ENCODE measurements at regions not wholly inside any gene's neighbourhood (a gene's known extent, or its start where the extent isn't known, plus 50 kb on each side); places are given as distances from the start of the nearest gene placed in this dataset.

DNA sequence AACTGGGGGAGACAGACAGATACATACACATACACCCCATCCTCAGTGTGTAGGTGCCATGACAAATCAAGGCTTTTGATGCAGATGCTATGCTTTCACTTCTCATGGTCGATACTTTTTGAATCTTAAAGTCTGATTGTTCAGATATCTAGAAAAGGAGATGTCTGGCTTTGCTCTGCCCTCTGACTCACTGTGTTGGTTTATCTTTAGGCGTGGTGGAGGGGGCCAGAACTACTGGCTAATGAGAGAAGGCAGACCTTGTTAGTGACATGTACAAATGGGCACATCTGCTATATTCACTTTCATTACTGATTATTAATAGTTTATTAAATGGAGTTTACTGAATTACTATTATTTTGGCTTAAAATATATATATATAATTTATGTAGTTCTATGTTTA, 444.3 kb upstream of the RGS6 start:
- no peak for DNase-seq (ENCODE audit: low read depth)

DNA sequence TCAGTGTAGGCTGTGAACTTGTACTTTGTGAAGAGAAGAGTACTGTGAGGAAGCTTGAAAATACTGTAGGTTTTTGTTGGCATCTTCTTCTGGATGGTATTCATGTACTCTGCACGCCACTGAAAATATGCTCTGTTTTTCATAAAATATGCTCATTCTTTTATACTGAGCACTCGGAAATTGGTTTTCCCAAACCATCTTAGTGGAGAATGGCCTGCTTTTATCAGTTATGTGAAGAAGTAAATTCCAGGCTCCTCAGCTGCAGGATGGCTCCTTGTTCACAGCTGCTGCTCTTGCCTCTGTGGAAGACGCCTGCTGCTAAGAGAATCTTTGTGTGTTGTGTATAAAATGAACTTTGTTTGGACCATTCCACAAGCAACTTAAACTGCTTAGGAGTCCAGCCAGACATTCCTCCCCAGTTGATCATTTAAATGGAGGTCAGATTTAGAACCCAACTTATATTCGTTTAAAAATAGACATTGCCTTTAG, 443.5 kb upstream of the RGS6 start:
- peak; percentile 35 for DNase-seq (ENCODE audit: low read depth)

DNA sequence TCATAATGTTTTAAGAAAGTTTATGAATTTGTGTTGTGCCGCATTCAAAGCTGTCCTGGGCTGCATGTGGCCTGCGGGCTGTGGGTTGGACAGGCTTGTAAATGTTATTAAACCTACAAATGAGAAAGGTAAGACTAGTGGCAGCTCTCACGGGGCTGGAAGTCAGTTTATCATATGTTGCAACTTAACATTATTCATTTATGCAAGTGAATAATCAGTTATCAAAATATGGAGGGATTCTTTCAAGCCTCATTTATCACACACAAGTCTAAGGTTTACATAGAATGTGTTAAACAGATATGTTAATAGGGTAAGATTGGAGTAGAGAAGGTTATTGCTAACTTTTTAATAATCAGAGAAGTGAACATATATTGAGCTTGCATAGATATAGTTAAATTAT, 442.5 kb upstream of the RGS6 start:
- DNase-seq (ENCODE audit: low read depth) = no peak

DNA sequence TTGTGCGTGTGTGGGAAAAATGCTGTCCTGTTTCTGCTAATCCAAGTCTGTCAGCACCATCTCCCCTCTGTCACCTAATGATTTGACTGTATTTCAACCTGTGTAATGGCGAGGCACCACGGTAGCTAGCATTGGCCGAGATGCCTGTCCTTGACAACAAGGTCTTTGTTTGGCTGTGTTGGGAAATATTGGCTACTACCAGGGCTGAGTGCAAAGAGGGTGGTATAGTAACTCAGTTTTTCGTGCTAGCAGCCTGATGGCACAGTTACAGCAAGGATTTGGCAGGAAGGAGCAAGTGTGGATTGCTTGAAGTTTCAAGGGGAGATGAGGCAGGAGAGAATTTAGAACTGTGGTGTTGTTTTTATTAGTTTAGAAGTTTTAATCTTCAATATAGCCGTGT, 440.3 kb upstream of the RGS6 start:
- no peak for DNase-seq (ENCODE audit: low read depth)

DNA sequence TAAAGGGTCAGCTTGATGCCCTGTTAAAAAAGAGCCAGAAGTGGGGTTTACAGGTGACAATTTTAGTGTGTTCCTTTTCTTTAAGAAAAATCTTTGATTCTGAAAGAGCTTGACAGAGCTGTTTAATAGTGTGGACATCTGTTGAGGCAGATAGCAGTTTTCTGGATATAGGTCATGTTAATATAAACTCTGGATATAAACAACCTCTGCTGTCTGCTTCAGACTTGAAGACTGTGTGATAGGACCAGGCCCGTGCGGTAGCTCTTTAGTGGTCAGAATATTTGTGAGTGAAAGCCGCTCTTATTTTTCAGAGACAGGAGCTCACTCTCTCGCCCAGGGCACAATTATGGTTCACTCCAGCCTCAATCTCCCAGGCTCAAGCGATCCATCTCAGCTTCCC, 439.9 kb upstream of the RGS6 start:
- DNase-seq (ENCODE audit: low read depth) = no peak

DNA sequence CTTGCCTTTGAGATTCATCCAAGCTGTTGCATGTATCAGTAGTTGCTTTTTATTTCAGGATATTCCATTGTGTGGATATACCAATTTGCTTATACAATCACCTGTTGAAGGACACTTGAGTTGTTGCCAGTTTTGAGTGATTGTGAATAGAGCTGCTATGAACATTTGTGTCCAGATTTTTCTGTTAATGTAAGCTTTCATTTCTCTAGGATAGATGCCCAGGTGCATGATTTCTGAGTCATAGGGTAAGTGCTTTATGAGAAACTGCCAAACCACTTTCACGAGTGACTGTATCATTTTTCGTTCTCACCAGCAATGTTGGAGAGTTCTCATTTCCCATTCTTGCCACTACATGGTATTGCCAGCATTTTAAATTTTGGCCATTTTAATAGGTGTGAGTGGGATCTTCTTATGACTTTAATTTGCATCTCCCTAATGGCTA, 434.6 kb upstream of the RGS6 start:
- peak; percentile 22 for DNase-seq (ENCODE audit: low read depth)

DNA sequence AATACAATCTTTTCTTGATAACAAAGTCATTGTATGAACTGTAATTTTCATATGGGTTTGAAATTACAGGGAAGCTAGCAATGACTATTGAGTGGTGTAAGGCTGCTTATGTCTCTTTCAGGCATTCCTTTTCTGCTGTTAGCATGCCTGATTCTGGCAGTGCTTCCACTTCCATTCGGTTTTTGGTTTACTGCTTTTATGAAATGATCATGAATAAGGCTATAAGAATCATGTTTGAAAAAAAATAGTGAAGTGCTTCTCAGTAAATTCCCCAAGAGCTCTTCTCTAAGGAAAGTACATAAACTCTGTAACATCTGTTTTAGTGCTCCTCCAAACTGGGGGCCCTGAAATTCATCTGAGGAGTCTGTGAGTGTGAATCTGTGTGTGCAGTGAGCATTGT, 434.0 kb upstream of the RGS6 start:
- peak; percentile 23 for DNase-seq (ENCODE audit: low read depth)

DNA sequence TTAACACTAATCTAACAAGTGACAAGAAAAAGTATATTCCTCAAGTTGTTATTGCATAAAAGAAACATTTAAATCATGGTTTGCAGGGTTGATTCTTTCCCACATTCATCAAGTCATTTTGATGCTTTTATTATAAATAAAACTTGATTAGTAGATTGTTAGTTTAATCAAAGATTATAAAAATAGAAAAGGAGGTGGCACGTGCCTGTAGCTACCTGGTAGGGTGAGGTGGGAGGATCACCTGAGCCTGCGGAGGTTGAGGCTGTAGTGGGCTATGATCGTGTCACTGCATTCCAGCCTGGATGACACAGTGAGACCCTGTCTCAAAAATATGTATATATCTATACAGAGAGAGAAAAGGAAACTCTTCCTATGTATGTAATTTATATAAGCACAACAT, 433.2 kb upstream of the RGS6 start:
- no peak for DNase-seq (ENCODE audit: low read depth)

DNA sequence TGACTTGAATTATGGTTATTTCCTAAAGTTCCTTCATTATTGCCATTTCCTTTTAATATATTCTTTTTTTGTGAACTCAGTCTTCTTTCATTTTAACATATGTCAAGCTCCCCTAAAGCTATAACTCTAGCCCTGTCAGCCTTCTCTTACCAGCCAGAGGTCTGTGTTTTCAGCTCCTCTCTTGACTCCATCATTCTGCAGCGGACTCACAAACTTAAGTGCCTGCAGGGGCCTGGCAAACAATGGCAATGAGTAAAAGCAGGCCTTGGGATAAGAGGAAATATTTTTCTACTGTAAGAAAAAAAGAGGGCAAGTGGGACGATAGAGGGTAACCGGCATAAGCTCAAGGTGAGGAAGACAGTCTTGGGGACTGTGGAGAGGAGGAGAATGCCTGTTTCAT, 424.5 kb upstream of the RGS6 start:
- no peak for DNase-seq (ENCODE audit: low read depth)

DNA sequence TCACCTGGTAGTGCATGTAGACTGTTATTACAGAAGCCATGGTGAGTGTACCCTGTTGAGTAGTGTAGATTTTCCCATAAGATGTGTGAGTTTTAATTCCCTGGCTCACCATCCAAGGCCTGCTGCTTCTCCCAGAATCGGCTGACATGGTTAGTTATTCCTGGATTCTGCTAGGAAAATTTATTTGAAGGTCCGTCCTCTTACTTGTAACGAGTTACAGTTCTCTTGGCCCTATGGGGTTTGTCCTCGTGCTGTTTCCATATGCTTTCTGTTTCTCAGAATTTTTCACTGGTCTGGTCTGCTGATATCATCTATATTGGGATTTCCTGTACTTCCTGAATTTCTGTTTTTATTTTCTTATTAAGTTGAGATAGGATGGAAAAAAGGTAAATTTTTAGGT, 423.3 kb upstream of the RGS6 start:
- no peak for DNase-seq (ENCODE audit: low read depth)

DNA sequence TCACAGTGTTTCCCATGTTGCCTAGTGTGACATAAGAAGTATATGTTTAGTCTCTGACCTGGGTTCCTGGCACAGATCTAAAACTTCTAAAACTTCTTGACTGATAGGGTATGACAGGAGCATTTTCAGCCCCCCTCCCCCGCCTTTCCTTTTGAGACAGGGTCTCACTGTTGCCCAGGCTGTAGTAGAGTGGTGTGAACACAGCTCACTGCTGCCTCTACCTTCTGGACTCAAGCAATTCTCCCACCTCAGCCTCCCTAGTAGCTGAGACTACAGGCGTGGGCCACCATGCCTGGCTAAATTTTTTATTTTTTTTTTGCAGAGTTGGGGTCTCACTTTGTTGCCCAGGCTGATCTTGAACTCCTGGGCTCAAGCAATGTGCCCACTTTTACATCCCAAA, 421.1 kb upstream of the RGS6 start:
- no peak for DNase-seq (ENCODE audit: low read depth)

DNA sequence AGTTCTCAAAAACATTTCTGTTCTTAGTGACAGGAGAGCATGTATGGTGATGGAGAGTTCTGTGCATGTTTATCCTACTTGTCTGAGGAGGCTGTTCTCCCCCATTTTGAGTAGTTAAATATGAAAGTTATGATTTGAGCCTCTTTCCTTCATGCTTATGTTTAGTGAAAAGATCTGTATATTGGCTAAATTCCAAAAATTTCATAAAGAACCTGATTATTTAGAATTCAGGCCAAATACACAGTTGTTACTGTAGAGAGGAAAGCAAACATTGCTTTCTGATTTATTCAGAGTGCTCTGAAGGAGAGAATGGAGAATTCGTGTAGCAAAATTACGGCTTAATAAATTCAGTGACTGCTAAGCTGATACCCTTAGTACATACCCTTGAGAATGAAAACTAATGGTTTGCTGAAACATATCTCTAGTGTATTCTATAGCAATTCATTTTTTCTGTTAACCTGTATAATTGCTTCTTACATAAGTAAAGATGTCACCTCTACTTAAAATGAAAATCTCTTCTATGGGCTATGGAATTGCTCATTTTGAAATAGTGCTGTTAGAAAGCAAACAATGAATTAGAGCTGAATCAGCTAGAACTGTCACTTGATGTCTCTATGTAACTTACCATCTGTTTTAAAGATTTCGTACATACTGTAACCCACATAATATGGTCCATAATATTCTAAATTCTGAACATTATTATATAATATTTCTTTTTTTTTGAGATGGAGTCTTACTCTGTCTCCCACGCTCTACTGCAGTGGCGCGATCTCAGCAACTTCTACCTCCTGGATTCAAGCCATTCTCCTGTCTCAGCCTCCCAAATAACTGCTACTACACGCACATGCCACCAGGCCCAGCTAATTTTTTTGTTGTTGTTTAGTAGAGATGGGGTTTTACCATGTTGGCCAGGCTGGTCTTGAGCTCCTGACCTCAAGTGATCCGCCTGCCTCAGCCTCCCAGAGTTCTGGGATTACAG, 417.0 kb upstream of the RGS6 start:
- no peak for DNase-seq (ENCODE audit: low read depth)

DNA sequence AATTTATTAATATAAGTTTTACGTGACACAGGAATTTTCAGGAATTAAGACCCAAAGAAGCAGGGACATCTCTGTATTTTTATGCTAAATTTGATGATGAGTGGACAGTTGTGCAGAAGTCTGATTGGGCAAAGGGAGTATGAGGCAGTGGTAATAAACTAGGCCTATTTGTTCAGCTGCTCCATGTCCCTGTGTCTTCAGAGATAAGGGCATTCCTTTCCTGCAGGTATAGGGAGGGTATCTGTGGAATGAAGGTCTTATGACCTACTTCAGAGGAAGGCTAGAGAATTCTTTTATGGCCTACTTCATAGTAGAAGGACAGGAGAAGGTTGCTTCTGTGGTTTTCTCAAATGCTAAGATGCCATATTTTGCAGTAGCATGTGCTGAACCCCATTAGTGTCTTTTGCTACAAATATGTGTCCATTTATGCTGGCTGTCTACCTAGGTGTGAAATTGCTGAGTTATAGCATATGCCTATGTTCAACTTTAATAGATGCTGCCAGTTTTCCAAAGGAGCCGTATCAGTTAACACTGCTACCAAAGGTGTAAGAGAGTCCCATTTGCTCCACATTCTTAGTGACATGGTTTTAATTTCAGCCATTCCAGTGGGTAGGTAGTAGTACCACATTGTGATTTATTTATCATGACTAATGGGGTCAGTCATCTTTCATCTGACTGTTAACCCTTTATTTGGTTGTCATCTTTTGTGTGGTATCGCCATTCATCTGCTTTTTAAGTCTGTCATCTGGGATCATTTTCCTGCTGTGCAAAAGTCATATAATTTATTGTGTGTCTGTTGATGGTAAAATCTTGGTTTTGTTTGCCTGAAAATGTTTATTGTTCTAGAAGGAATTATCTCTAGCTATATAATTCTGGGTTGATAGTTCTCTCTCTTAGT, 410.7 kb upstream of the RGS6 start:
- peak; percentile 10 for DNase-seq (ENCODE audit: low read depth)

DNA sequence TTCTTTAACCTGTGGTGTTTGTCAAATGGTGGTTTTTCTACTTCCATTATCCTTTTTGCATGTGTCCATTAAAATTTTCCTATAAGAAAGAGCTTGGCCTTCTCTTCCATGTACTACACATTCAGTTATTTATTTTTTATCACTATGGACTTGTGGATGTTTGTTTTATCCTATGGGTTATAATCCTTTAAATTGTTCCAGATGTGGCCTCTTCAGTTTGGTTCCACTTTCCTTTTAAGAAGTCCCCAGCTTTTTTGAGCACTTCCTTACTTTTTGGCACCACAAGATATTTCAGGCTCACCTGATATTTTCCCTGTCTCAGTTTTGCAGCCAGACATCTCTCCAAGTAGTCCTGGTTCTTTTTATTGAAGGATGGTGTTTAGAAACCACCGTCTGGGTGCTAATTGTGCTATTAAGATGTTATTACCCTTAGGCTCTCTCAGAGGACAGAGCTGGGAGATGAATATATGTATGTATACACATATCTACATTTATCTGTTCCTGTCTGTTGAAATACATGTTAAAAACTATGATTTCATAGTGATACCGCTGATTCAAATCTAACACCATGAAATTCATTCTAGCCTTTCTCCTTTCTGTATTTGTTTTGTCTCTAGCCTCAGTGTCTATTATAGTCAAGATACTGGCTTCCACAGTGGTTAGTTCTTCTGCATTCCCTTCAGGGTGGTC, 408.5 kb upstream of the RGS6 start:
- no peak for DNase-seq (ENCODE audit: low read depth)

DNA sequence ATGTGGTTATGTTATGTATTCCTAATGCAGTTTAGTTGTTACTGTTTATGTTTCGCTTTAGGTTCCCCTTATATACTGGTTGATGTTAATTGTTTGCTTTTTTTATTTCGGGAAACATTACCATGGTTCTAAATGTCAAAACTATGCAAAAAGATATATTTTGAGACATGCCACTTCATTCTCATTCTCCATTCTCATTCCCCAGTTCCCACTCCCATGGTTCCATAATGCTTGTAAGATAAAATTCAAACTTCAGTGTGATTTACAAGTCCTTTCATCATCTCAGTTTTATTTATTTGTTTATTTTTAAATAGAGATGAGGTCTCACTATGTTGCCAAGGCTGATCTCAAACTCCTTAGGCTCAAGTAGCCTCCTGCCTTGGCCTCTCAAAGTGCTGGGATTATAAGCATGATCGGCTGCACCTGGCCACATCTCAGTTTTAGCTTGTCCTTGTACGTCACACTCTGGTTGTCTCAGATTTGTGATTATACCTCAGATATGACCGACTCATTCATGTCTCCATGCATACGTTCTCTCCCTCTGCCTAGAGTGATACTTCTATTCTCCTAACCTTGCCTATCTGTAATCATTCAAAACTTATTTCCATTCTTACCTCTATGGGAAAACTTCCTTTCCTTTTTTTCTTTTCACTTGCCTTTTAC, 407.8 kb upstream of the RGS6 start:
- DNase-seq (ENCODE audit: low read depth) = no peak

DNA sequence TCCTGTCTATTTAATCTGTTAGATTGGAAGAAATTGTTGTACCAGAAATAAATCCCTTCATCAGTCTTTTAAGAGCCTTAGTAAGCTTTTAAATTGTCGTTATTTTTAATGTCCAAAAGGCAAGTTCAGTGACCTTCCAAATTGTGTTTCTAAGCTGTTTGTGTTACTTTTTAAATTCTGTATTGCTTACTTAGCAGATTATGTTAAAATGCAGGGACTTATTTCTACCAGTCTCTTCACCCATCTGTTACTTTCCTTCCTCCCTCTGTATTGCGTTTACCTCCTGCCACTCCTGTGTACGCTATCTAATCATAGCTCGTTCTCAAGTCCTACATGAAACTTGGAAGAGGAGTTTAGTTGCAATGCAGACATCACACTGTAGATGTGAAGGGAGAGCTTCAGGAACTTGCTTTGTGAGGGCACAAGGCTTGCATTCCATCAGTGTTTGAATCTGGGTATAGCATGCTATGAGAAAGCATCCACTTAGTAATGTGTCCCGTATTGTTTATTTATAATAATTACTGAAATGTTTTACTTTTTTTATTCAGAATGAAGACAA, 406.5 kb upstream of the RGS6 start:
- DNase-seq (ENCODE audit: low read depth) = no peak

DNA sequence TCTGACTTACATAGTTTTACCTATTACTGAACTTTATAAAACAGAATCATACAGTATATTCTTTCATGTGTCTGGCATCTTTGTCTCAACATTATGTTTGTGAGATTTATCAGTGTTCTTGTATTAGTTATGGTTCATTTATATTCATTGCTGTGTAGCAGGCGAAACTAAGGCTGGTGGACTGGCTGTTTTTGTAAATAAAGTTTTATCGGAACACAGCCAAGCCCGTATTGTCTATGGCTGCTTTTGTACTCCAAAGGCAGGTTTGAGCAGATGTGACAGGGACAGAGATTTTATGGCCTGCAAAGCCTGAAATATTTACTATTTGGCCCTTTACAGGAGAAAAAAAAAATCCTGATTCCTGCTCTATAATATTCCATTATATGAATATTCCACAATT, 405.8 kb upstream of the RGS6 start:
- no peak for DNase-seq (ENCODE audit: low read depth)

DNA sequence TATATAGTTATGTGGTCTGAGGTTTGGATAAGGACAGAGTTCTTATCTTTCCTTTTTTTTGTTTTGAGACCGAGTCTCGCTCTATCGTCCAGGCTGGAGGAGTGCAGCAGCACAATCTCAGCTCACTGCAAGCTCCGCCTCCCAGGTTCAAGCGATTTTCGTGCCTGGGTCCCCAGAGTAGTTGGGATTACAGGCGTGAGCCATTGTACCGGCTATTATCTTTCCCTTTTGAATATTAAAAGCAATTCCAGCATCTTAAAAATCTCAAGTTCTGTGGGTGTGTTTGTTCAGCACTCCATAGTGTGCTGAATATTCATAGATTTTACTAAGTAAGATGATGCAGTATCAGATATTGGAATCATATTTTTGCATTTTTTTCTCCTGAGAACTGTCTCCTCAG, 404.4 kb upstream of the RGS6 start:
- DNase-seq (ENCODE audit: low read depth) = no peak

DNA sequence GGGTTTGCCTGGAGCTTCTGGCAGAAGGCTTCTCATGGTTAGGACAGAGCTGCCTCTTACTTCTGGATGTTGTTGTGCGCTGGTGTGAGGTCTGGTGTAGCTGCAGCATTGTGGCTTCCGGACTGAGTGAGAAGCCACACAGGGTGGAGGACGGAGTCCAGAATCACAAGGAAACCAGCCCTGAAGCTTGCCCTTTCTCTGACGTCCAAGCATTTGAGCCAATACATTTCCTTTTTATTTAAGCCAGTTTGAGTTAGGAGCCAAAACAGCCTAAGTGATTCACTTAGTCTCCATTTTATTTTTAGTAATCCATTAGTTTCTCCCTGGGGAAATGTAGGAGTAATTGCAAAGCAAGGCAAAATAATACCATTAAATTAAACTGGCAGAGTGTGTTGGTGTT, 402.4 kb upstream of the RGS6 start:
- DNase-seq (ENCODE audit: low read depth) = peak; percentile 62

DNA sequence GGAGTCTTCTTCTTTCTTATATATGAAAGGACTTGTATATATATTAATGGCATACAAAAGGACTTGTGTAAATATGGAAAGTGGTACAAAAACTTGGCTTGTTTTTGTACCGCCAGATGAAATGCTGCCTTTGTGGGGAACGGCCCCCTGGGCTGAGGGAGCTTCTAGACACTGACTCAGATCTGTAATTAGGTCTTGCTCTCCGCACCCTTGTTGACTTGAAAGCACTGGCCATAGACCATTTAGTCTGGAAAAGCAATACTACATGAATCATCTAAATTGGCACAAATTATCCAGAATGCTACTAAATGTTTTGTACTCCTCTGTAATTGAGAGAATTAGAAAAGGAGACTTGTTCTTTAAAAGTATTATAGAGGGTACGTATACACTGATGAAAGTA, 399.9 kb upstream of the RGS6 start:
- peak; percentile 52 for DNase-seq (ENCODE audit: low read depth)

DNA sequence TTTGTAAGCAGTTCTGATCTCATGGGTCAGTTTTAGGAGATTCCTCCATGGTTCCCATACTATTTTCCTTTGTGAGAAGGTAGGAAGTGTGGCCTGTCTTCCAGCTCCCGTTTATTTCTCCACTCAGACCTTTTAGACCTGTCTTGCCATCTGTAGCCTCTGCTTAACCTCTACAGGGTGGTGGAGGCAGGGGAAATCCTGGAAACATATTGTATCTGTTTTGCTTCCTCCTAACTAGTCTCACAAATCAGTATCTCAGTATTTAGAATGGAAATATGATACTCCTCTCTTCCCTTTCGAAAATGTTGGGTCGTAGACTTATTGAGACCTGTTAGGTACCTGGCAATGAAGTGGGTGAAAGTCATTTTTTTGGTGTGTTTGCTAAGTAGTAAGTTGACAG, 399.4 kb upstream of the RGS6 start:
- no peak for DNase-seq (ENCODE audit: low read depth)

Data from myocyte (in vitro differentiated cells).